ENCODE measurements at regions not wholly inside any gene's neighbourhood (a gene's known extent, or its start where the extent isn't known, plus 50 kb on each side); places are given as distances from the start of the nearest gene placed in this dataset.

- no peak overlapping the region for H3K27ac ChIP-seq (ENCODE audit: low read depth, low read length)
- no peaks in the 10 kb centered on the region for H3K4me1 ChIP-seq (ENCODE audit: control insufficient read depth, insufficient read depth, low read length)
- H3K4me3 ChIP-seq (ENCODE audit: low read depth, low read length), result no peak overlapping the region
- no peaks in the 10 kb centered on the region for H3K36me3 ChIP-seq (ENCODE audit: control insufficient read depth, insufficient read depth, low read length)
- H3K27me3 ChIP-seq (ENCODE audit: control insufficient read depth, insufficient read depth, low read length), result no peaks in the 10 kb centered on the region; the same call in 1 of the 2 replicates
- no peaks in the 10 kb centered on the region for H3K9me3 ChIP-seq (ENCODE audit: control insufficient read depth, insufficient read depth, low read length)
- H3K9ac ChIP-seq (ENCODE audit: low read depth, low read length), result no peak overlapping the region
Measured at GRCh38 chr10:78729366-78729765, 339.4 kb upstream of the ZMIZ1 start.

GRCh38 chr10:78729800-78730199, 339.0 kb upstream of the ZMIZ1 start:
- no peaks in the 10 kb centered on the region for H3K27me3 ChIP-seq (ENCODE audit: control insufficient read depth, insufficient read depth, low read length)
- H3K9ac ChIP-seq (ENCODE audit: low read depth, low read length), result no peak overlapping the region
- no peak overlapping the region for H3K27ac ChIP-seq (ENCODE audit: low read depth, low read length)
- no peaks in the 10 kb centered on the region for H3K36me3 ChIP-seq (ENCODE audit: control insufficient read depth, insufficient read depth, low read length)
- no peak overlapping the region for H3K4me3 ChIP-seq (ENCODE audit: low read depth, low read length)
- H3K4me1 ChIP-seq (ENCODE audit: control insufficient read depth, insufficient read depth, low read length), result no peaks in the 10 kb centered on the region
- H3K9me3 ChIP-seq (ENCODE audit: control insufficient read depth, insufficient read depth, low read length), result no peaks in the 10 kb centered on the region

DNA sequence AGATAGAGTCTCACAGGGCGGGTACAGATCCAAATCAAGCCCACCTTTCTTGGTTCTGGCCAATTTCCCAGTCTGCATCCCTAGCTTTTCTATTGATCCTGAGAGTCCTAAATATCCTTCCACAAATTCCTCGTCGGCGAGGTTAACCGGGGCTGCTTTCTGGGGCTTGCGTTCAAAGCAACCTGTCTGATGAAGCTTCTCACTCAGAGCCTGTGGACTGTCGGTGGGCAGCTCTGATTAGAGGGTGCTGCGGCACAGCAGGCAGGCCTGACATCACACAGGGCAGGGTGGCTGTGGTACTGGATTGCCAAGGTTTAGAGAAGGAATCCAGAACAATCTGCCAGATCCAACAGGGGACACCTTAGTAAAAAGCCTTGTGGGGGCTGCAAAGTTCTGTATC, 338.0 kb upstream of the ZMIZ1 start:
- no peaks in the 10 kb centered on the region for H3K9me3 ChIP-seq (ENCODE audit: control insufficient read depth, insufficient read depth, low read length)
- H3K4me1 ChIP-seq (ENCODE audit: control insufficient read depth, insufficient read depth, low read length), result no peaks in the 10 kb centered on the region
- no peaks in the 10 kb centered on the region for H3K36me3 ChIP-seq (ENCODE audit: control insufficient read depth, insufficient read depth, low read length)
- H3K27ac ChIP-seq (ENCODE audit: low read depth, low read length), result no peak overlapping the region
- no peak overlapping the region for H3K4me3 ChIP-seq (ENCODE audit: low read depth, low read length)
- H3K9ac ChIP-seq (ENCODE audit: low read depth, low read length), result no peak overlapping the region
- no peaks in the 10 kb centered on the region for H3K27me3 ChIP-seq (ENCODE audit: control insufficient read depth, insufficient read depth, low read length)

- H3K9me3 ChIP-seq (ENCODE audit: control insufficient read depth, insufficient read depth, low read length), result no peaks in the 10 kb centered on the region
- no peaks in the 10 kb centered on the region for H3K36me3 ChIP-seq (ENCODE audit: control insufficient read depth, insufficient read depth, low read length)
- no peak overlapping the region for H3K27ac ChIP-seq (ENCODE audit: low read depth, low read length)
- no peak overlapping the region for H3K4me3 ChIP-seq (ENCODE audit: low read depth, low read length)
- no peaks in the 10 kb centered on the region for H3K27me3 ChIP-seq (ENCODE audit: control insufficient read depth, insufficient read depth, low read length)
- no peak overlapping the region for H3K9ac ChIP-seq (ENCODE audit: low read depth, low read length)
- H3K4me1 ChIP-seq (ENCODE audit: control insufficient read depth, insufficient read depth, low read length), result no peaks in the 10 kb centered on the region
Measured at GRCh38 chr10:78731675-78732074, 337.1 kb upstream of the ZMIZ1 start.

GRCh38 chr10:78732381-78732780, 336.4 kb upstream of the ZMIZ1 start:
- no peak overlapping the region for H3K27ac ChIP-seq (ENCODE audit: low read depth, low read length)
- no peak overlapping the region for H3K9ac ChIP-seq (ENCODE audit: low read depth, low read length)
- H3K36me3 ChIP-seq (ENCODE audit: control insufficient read depth, insufficient read depth, low read length), result no peaks in the 10 kb centered on the region
- H3K27me3 ChIP-seq (ENCODE audit: control insufficient read depth, insufficient read depth, low read length), result no peaks in the 10 kb centered on the region
- H3K9me3 ChIP-seq (ENCODE audit: control insufficient read depth, insufficient read depth, low read length), result no peaks in the 10 kb centered on the region
- no peak overlapping the region for H3K4me3 ChIP-seq (ENCODE audit: low read depth, low read length)
- no peaks in the 10 kb centered on the region for H3K4me1 ChIP-seq (ENCODE audit: control insufficient read depth, insufficient read depth, low read length)

DNA sequence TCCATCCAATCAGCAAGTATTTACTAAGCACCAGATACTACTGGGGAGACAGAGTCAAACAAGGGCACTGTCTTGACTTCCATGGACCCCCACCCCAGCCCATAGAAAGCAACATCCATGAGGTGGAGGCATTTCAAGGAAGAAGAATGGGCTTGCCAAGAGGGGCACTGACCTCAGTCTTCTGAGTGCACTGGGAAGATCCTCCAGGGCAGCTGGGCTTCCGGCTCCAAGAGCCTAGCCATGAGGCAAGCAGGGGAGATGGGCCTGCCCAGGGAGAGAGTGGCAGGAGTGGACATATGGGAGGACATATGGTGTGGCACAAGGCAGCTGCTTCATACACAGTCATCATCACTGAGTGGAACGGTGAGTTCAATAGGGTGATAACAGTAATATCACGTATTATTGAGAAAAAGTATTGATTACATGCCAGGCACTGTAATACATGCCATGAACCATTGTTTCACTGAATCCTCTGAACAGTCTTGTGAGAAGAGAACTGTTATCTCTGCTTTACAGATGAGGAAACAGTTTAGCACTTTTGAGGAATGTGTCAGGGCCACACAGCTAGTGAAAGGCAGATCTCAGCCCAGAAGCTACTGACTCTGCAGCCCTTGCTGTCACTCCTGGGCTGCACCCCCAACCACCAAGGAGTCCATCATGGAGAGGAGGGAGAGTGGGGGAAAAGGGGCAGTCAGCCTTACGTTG, 331.7 kb upstream of the ZMIZ1 start:
- peaks cover 3% of the 10 kb centered on the region; the same call in 1 of the 2 replicates for H3K4me1 ChIP-seq (ENCODE audit: control insufficient read depth, insufficient read depth, low read length)
- H3K27ac ChIP-seq (ENCODE audit: low read depth, low read length), result no peak overlapping the region
- H3K36me3 ChIP-seq (ENCODE audit: control insufficient read depth, insufficient read depth, low read length), result no peaks in the 10 kb centered on the region
- no peak overlapping the region for H3K9ac ChIP-seq (ENCODE audit: low read depth, low read length)
- no peaks in the 10 kb centered on the region for H3K9me3 ChIP-seq (ENCODE audit: control insufficient read depth, insufficient read depth, low read length)
- no peaks in the 10 kb centered on the region for H3K27me3 ChIP-seq (ENCODE audit: control insufficient read depth, insufficient read depth, low read length)
- no peak overlapping the region for H3K4me3 ChIP-seq (ENCODE audit: low read depth, low read length)

- Histone ChIP-seq H3K9ac (ENCODE audit: low read depth, low read length) (no peak overlapping the region), H3K36me3 (ENCODE audit: control insufficient read depth, insufficient read depth, low read length) (no peaks in the 10 kb centered on the region), H3K4me1 (ENCODE audit: control insufficient read depth, insufficient read depth, low read length) (peaks cover 3% of the 10 kb centered on the region; the same call in 1 of the 2 replicates), H3K27me3 (ENCODE audit: control insufficient read depth, insufficient read depth, low read length) (no peaks in the 10 kb centered on the region), H3K4me3 (ENCODE audit: low read depth, low read length) (no peak overlapping the region), H3K27ac (ENCODE audit: low read depth, low read length) (no peak overlapping the region), H3K9me3 (ENCODE audit: control insufficient read depth, insufficient read depth, low read length) (no peaks in the 10 kb centered on the region)
Measured at GRCh38 chr10:78737883-78738856, 330.6 kb upstream of the ZMIZ1 start.

DNA sequence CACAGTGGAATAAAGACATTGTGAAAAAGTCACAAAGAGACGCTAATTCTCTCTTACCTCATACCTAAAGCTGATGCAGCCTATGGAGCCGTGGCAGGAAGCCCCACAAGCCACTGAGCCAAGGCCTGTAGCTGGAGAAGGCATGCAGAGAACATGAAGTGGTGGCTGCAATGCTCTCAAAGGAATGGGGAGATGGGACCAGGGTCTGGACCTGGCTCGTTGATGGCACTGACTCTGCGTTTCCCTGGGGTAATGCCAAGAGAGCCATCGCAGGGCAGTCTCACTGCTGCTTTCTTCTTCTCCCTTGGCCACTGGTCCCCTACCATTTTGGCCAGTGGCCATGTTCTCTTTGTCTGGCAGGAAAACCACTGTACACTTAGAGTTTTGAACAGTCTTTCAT, 329.9 kb upstream of the ZMIZ1 start:
- peaks cover 3% of the 10 kb centered on the region; the same call in 1 of the 2 replicates for H3K4me1 ChIP-seq (ENCODE audit: control insufficient read depth, insufficient read depth, low read length)
- H3K27ac ChIP-seq (ENCODE audit: low read depth, low read length), result no peak overlapping the region
- no peaks in the 10 kb centered on the region for H3K9me3 ChIP-seq (ENCODE audit: control insufficient read depth, insufficient read depth, low read length)
- no peaks in the 10 kb centered on the region for H3K27me3 ChIP-seq (ENCODE audit: control insufficient read depth, insufficient read depth, low read length)
- H3K9ac ChIP-seq (ENCODE audit: low read depth, low read length), result no peak overlapping the region
- no peaks in the 10 kb centered on the region for H3K36me3 ChIP-seq (ENCODE audit: control insufficient read depth, insufficient read depth, low read length)
- H3K4me3 ChIP-seq (ENCODE audit: low read depth, low read length), result no peak overlapping the region

GRCh38 chr10:78739444-78740053, 329.2 kb upstream of the ZMIZ1 start:
- H3K9ac ChIP-seq (ENCODE audit: low read depth, low read length), result no peak overlapping the region
- H3K9me3 ChIP-seq (ENCODE audit: control insufficient read depth, insufficient read depth, low read length), result no peaks in the 10 kb centered on the region
- H3K27me3 ChIP-seq (ENCODE audit: control insufficient read depth, insufficient read depth, low read length), result no peaks in the 10 kb centered on the region
- no peak overlapping the region for H3K27ac ChIP-seq (ENCODE audit: low read depth, low read length)
- no peaks in the 10 kb centered on the region for H3K36me3 ChIP-seq (ENCODE audit: control insufficient read depth, insufficient read depth, low read length)
- peaks cover 3% of the 10 kb centered on the region; the same call in 1 of the 2 replicates for H3K4me1 ChIP-seq (ENCODE audit: control insufficient read depth, insufficient read depth, low read length)
- H3K4me3 ChIP-seq (ENCODE audit: low read depth, low read length), result no peak overlapping the region

DNA sequence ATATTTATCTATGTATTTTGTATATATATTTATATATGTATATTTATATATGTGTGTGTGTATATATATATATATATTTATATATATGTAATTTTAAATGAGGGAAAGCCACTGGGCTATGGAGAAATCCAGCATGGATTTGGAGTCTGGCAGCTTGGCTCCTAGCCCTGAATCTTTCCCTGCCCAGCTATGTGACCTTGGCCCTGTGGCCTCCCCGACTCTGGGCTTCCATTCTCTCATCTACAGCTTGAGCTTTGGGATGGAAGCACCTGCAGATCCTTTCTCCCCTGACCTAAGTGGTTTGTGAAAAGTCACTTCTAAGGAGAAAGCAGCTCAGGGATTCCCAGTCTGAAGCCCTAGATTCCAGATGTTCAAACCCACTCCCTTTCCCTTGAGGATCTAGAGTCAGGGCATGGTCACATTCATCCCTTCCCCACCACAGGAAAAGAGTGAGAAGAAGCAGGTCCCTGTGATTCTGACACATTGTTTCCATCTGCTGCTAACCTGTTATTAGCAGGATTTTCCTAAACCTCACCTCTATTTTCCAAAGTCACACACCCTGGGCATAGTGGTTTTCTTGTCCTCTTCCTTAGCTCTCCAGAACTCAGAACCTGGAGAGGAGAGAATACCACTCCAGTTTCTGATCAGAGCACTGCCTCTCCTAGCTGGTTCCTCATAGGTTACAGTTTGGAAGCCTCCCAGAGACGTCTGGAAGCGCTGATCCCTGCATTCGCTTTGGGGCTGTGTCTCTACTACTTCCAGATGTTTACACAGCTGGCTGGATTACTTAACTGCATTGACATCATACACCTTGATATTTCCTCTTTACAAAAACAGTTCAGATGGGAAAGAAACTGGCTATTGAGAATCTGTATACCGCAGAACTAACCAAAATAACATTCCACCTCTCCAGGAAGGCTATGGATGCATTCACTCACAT, 327.5 kb upstream of the ZMIZ1 start:
- no peak overlapping the region for H3K4me3 ChIP-seq (ENCODE audit: low read depth, low read length)
- H3K9me3 ChIP-seq (ENCODE audit: control insufficient read depth, insufficient read depth, low read length), result no peaks in the 10 kb centered on the region
- no peak overlapping the region for H3K27ac ChIP-seq (ENCODE audit: low read depth, low read length)
- H3K36me3 ChIP-seq (ENCODE audit: control insufficient read depth, insufficient read depth, low read length), result no peaks in the 10 kb centered on the region
- H3K4me1 ChIP-seq (ENCODE audit: control insufficient read depth, insufficient read depth, low read length), result peaks cover 3% of the 10 kb centered on the region; the same call in 1 of the 2 replicates
- H3K27me3 ChIP-seq (ENCODE audit: control insufficient read depth, insufficient read depth, low read length), result no peaks in the 10 kb centered on the region
- H3K9ac ChIP-seq (ENCODE audit: low read depth, low read length), result no peak overlapping the region
